Omental fat pad (tissue), 3 donors: ENCODE measurements at regions not wholly inside any gene's neighbourhood (a gene's known extent, or its start where the extent isn't known, plus 50 kb on each side); places are given as distances from the start of the nearest gene placed in this dataset.

ENCODE experiments used
- ATAC-seq: fragments of 150-250 bp; one replicate; pipeline ENCODE4 v1.9.1; 2016; ENCODE audit warnings: mild to moderate bottlenecking, moderate library complexity; ENCODE audit not compliant: low FRiP score
- DNase-seq: peaks from one replicate; pipeline ENCODE4 v3.0.0-alpha.2; 2019; ENCODE audit warnings: low spot score
- CTCF ChIP-seq, 3 donors: fragments of 450-650 bp; IDR thresholded peaks; one replicate each; pipeline ENCODE4 v1.5.1; 2016 to 2017; ENCODE audit warnings: antibody characterized with exemption in 3 of 3, mild to moderate bottlenecking in 3 of 3, moderate library complexity in 2 of 3

DNA sequence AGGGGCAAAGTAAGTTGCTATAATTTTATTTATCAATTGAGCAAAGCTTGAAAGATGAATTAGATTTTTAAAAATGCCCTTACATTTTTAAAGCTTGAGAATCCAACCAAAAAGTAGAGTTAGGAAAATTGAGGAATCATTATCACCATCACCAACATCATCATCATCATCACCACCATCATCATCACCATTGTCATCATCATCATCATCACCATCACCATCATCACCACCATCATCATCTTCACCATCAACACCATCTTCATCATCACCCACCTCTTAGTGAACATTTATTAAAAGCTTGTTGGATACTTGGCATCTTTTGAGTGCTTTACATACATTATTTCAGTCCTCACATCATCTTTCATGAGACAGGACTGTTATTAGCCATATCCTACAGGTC lies 504.4 kb upstream of the TNP1 start:
- no peak for ATAC-seq
- no peak for DNase-seq
- no peak for TF ChIP-seq CTCF (IDR thresholded peaks at IDR 0.05)

DNA sequence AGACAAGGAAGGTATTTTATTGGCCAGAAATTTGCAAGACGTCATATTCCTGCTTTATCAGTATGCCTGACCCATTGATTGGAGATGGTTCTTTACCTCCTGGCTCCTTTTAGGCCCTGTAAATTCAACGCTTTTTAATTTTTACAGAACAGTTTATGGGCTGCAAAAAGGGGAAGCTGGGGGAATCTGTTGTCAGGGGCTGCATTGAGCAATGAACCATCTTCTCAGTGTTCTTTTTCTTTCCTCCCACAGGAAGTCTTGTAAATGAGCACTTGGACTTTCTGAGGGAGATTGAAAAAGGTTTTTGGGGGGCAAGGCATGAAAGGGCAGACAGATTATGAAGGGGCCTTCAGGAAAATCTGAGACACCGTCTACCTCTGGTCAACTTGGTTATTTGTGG lies 503.6 kb upstream of the TNP1 start:
- ATAC-seq = no peak

GRCh38 chr2:217362710-217363109 lies 502.8 kb upstream of the TNP1 start:
- no peak for TF ChIP-seq CTCF (IDR thresholded peaks at IDR 0.05)
- no peak for ATAC-seq
- no peak for DNase-seq

More for the DNA sequence above, 503.6 kb upstream of the TNP1 start:
- TF ChIP-seq CTCF (IDR thresholded peaks at IDR 0.05) = no peak
- DNase-seq = no peak

GRCh38 chr2:217362286-217362685 lies 502.4 kb upstream of the TNP1 start:
- DNase-seq (no peak), ATAC-seq (no peak)
- no peak for TF ChIP-seq CTCF (IDR thresholded peaks at IDR 0.05)

- ATAC-seq = no peak
- DNase-seq = no peak
- TF ChIP-seq CTCF (IDR thresholded peaks at IDR 0.05) = no peak
Measured at GRCh38 chr2:217361483-217361880, 501.6 kb upstream of the TNP1 start.

DNA sequence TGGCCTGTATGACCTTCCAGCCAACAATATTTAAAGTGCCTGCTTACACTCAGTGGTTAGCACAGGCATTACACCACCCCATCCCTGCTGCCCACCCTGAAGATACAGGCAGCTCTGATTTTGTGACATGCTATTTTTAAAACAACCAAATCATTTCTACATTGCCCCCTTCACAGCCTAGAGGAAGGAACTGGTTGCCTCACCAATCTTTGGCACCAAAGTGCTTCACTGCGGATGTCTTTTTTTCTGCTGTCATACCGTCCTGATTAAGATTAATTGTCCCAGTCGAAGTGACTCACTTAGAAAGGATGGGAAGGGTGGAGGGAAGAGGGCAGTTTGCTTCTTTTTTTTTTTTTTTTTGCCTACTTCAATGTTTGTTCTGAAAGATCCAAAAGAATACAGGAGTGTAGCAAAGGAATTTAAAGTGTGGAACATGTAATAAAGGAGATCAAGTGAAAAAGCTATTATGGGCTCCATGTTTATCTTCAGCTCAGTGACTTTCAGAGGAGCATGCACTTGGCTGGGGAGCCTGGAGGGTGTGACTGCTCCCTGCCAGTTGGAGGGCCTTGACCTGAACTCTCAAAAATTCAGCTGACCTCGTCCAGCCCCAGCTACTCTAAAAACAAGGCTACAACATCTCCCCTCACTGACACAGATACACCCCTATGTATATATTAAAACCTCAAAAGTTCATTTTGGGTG lies 501.1 kb upstream of the TNP1 start:
- TF ChIP-seq CTCF (IDR thresholded peaks at IDR 0.05) = no peak
- no peak for DNase-seq
- peak; percentile 90 for ATAC-seq

DNA sequence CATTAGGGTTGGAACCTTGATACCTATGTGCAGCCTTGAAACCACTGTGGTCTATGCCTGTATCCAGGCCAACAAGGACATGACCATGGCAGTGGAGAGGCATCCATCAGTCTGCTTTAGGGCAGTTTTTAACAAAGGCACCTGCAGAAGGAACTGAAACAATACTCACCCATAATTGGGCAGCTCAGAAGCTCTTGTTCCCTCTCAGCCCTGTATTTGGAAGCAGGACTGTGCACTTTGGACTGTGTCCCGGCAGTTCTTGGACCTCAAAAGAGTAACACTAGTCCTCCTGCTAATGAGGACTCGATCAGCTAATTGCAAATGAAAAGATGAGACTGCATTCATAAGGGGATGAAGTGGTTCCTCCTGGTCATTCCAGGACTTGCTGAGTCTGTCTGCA lies 500.2 kb upstream of the TNP1 start:
- no peak for TF ChIP-seq CTCF (IDR thresholded peaks at IDR 0.05)
- no peak for ATAC-seq
- no peak for DNase-seq
